Caco-2 (cell line): ENCODE measurements at regions not wholly inside any gene's neighbourhood (a gene's known extent, or its start where the extent isn't known, plus 50 kb on each side); places are given as distances from the start of the nearest gene placed in this dataset.

ENCODE experiments used
- BruUV-seq: library from RNA; stranded (reverse); fragments of 400-500 nt; replicated peaks from 2 replicates; lab custom pipeline; 2021; lab: Mats Ljungman, UMichigan
- CTCF ChIA-PET: fragments of 300-600 bp; sonication (Branson Sonifier 250); formaldehyde crosslinking; loops from one replicate; lab custom pipeline; 2022; ENCODE audit warnings: antibody characterized with exemption; lab: Charles Lee
- POLR2A ChIA-PET: fragments of 300-600 bp; sonication (Branson Sonifier 250); formaldehyde crosslinking; loops from one replicate; lab custom pipeline; 2022; ENCODE audit warnings: antibody characterized with exemption; lab: Charles Lee
- DNase-seq, 2 experiments: peaks; one replicate each; pipeline versions ENCODE4 v3.0.0 to v3.0.0-alpha.2; 2020 to 2022
- H3K27me3 ChIP-seq: replicated peaks from 2 replicates; pipeline ENCODE4 v1.6.0; 2011; ENCODE audit warnings: low read length; ENCODE audit not compliant: control insufficient read depth, insufficient read depth
- H3K36me3 ChIP-seq: 2 replicates; pipeline ENCODE4 v1.5.1; 2011; ENCODE audit warnings: low read length; ENCODE audit not compliant: control insufficient read depth, insufficient read depth
- H3K4me1 ChIP-seq: fragments of 250-450 bp; sonication (Bioruptor Pico); 2 replicates; pipeline ENCODE4 v1.5.1; 2020; ENCODE audit warnings: mild to moderate bottlenecking
- H3K4me3 ChIP-seq: 2 replicates; pipeline ENCODE4 v1.5.1; 2011; ENCODE audit warnings: low read depth, mild to moderate bottlenecking, control low read depth, low read length
- H3K9me3 ChIP-seq: fragments of 250-450 bp; sonication (Bioruptor Pico); 2 replicates; pipeline ENCODE4 v1.5.1; 2020; ENCODE audit warnings: mild to moderate bottlenecking, moderate library complexity
- H3K27ac Mint-ChIP-seq: one replicate; pipeline ENCODE4 v1.8.0; 2022; ENCODE audit warnings: mixed read lengths; ENCODE audit not compliant: unreplicated experiment
- H3K27me3 Mint-ChIP-seq: one replicate; pipeline ENCODE4 v1.8.0; 2022; ENCODE audit warnings: mixed read lengths; ENCODE audit not compliant: insufficient read depth, unreplicated experiment
- H3K36me3 Mint-ChIP-seq: one replicate; pipeline ENCODE4 v1.8.0; 2022; ENCODE audit warnings: mild to moderate bottlenecking, mixed read lengths; ENCODE audit not compliant: insufficient read depth, unreplicated experiment
- H3K4me1 Mint-ChIP-seq: one replicate; pipeline ENCODE4 v1.8.0; 2022; ENCODE audit warnings: low read depth, mixed read lengths; ENCODE audit not compliant: unreplicated experiment
- H3K4me3 Mint-ChIP-seq: one replicate; pipeline ENCODE4 v1.8.0; 2022; ENCODE audit warnings: mild to moderate bottlenecking, moderate library complexity, mixed read lengths; ENCODE audit not compliant: unreplicated experiment
- H3K9me3 Mint-ChIP-seq: one replicate; pipeline ENCODE4 v1.8.0; 2022; ENCODE audit warnings: mixed read lengths; ENCODE audit not compliant: unreplicated experiment
- CTCF ChIP-seq, 2 experiments: fragments of 200-600 bp in 1 of 2; IDR thresholded peaks; 1 replicate in 1 of 2; 2 replicates in 1 of 2; pipeline versions ENCODE4 v1.5.1 to v1.8.0; 2011 to 2022; ENCODE audit warnings: antibody characterized with exemption in 1 of 2, control low read depth in 1 of 2, inconsistent platforms in 1 of 2, low read depth in 1 of 2, low read length in 1 of 2, mild to moderate bottlenecking in 1 of 2, moderate library complexity in 1 of 2; ENCODE audit not compliant: insufficient read depth in 1 of 2, severe bottlenecking in 1 of 2, unreplicated experiment in 1 of 2
- intact Hi-C: fragments of 100-400 bp; cut with micrococcal nuclease; formaldehyde crosslinking; loops from one replicate; pipeline ENCODE4 v1.10.0; 2022; ENCODE audit not compliant: unreplicated experiment

- Mint-ChIP-seq H3K4me3 (no peak overlapping the region), H3K36me3 (peaks cover 5% of the 10 kb centered on the region), H3K9me3 (peaks cover 15% of the 10 kb centered on the region), H3K27ac (peak overlapping the region; percentile 54), H3K4me1 (peaks cover 6% of the 10 kb centered on the region), H3K27me3 (peaks cover 10% of the 10 kb centered on the region)
- no TSS peak for BruUV-seq
- H3K36me3 ChIP-seq: no peaks in the 10 kb centered on the region
- no peaks in the 10 kb centered on the region for H3K9me3 ChIP-seq
- TF ChIP-seq CTCF (IDR thresholded peaks at IDR 0.05; ENCODE audit: insufficient read depth in 1 of 2, low read depth in 1 of 2, low read length in 1 of 2, severe bottlenecking in 1 of 2, unreplicated experiment in 1 of 2): peak; percentile 99
- ChIA-PET CTCF (interaction anchor here (0.6 to 1.9 kb wide), 17 partner anchors 10 to 284 kb away, joined by 3 to 21 read pairs (median 4); partner anchors contain the start of gene FADD), POLR2A (no interaction called here)
- no peaks in the 10 kb centered on the region for H3K27me3 ChIP-seq
- peak; percentile 86 to 95 for DNase-seq
- no peak overlapping the region for H3K4me3 ChIP-seq
- peaks cover 28% of the 10 kb centered on the region for H3K4me1 ChIP-seq
- intact Hi-C loops: loop anchor here (1.0 kb wide), 2 partner anchors 13 to 272 kb away; no protein-coding TSS in a partner anchor
These were observed 99.9 kb upstream of the FGF3 start for GRCh38 chr11:69918938-69919650.

GRCh38 chr11:69919659-69920344 is 100.6 kb upstream of the FGF3 start:
- Histone ChIP-seq H3K27me3 (no peaks in the 10 kb centered on the region), H3K4me1 (peaks cover 20% of the 10 kb centered on the region), H3K36me3 (no peaks in the 10 kb centered on the region), H3K9me3 (no peaks in the 10 kb centered on the region), H3K4me3 (no peak overlapping the region)
- POLR2A ChIA-PET: no interaction called here
- H3K27ac Mint-ChIP-seq: peak overlapping the region; percentile 54
- peak in 1 of 2 experiments; percentile 45 for DNase-seq
- intact Hi-C loops: loop anchor here (1.0 kb wide), 2 partner anchors 12 to 271 kb away; no protein-coding TSS in a partner anchor
- CTCF ChIA-PET: interaction anchor here (1.5 to 1.9 kb wide), 5 partner anchors 9 to 272 kb away, joined by 3 to 8 read pairs (median 6); no protein-coding TSS in a partner anchor
- peaks cover 10% of the 10 kb centered on the region for H3K27me3 Mint-ChIP-seq
- H3K4me3 Mint-ChIP-seq: no peak overlapping the region
- H3K9me3 Mint-ChIP-seq: peaks cover 15% of the 10 kb centered on the region
- peaks cover 6% of the 10 kb centered on the region for H3K4me1 Mint-ChIP-seq
- peaks cover 5% of the 10 kb centered on the region for H3K36me3 Mint-ChIP-seq
- BruUV-seq: no TSS peak
- TF ChIP-seq CTCF (IDR thresholded peaks at IDR 0.05; ENCODE audit: insufficient read depth in 1 of 2, low read depth in 1 of 2, low read length in 1 of 2, severe bottlenecking in 1 of 2, unreplicated experiment in 1 of 2): no peak

DNA sequence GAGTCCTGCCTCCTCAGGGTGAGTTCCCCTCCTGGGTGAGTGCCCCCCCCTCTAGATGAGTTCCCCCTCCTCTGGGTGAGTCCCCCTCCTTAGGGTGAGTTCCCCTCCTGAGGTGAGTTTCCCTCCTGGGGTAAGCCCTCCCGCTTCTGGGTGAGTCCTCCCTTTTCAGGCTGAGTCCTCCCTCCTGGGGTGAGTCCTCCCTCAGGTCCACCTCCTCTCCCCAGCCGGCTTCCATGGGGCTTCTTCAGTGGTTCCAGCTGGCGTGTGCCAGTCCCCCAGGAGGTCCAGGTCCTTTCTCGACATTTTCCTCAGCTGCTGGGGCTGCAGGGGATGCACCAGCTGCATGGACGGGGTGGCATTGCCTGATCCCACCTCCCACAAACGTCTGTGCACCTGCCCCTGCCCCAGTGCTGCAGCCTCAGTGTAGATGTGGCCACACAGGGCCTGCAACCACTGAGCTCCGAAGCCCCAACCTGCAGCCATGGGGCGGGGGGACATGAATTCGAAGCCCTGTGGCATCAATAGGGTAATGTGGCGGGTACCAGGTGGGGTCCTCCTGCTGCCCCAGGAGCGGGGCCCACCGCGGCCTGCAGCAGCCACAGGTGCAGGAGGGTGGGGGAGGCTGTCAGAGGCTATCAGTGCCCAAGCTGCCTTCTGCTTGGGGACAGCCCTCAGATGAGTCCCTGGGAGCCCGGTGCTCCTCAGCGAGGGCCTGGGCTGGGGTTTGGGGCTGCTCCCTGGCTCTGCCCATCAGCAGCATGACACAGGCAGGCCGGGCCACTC is 101.3 kb upstream of the FGF3 start:
- H3K36me3 ChIP-seq: no peaks in the 10 kb centered on the region
- no peaks in the 10 kb centered on the region for H3K9me3 ChIP-seq
- H3K36me3 Mint-ChIP-seq: peaks cover 5% of the 10 kb centered on the region
- peaks cover 10% of the 10 kb centered on the region for H3K27me3 Mint-ChIP-seq
- H3K4me1 ChIP-seq: peaks cover 13% of the 10 kb centered on the region
- peaks cover 1% of the 10 kb centered on the region for H3K4me1 Mint-ChIP-seq
- H3K4me3 Mint-ChIP-seq: no peak overlapping the region
- intact Hi-C loops: no loop called here
- ChIA-PET POLR2A (no interaction called here), CTCF (interaction anchor here (1.1 to 1.9 kb wide), 4 partner anchors 22 to 275 kb away, joined by 3 to 8 read pairs (median 5); no protein-coding TSS in a partner anchor)
- no peak for TF ChIP-seq CTCF (IDR thresholded peaks at IDR 0.05; ENCODE audit: insufficient read depth in 1 of 2, low read depth in 1 of 2, low read length in 1 of 2, severe bottlenecking in 1 of 2, unreplicated experiment in 1 of 2)
- no peaks in the 10 kb centered on the region for H3K27me3 ChIP-seq
- H3K27ac Mint-ChIP-seq: no peak overlapping the region
- H3K9me3 Mint-ChIP-seq: peaks cover 15% of the 10 kb centered on the region
- no TSS peak for BruUV-seq
- no peak overlapping the region for H3K4me3 ChIP-seq
- DNase-seq: no peak
